K562 (cell line): ENCODE measurements at regions not wholly inside any gene's neighbourhood (a gene's known extent, or its start where the extent isn't known, plus 50 kb on each side); places are given as distances from the start of the nearest gene placed in this dataset.

Experiments
- FOXM1 ChIP-seq, 2 experiments: fragments of 450-650 bp in 1 of 2; sonication (generic) in 1 of 2; formaldehyde crosslinking in 1 of 2; IDR thresholded peaks; 2 replicates each; pipeline versions ENCODE4 v1.6.1 to v1.9.0; 2017 to 2022; ENCODE audit warnings: low read depth in 2 of 2, mild to moderate bottlenecking in 2 of 2, missing genetic modification reagents in 1 of 2, moderate library complexity in 1 of 2
- RBM25 ChIP-seq: fragments of 200-400 bp; formaldehyde crosslinking; IDR thresholded peaks from 2 replicates; pipeline ENCODE4 v1.6.1; 2018; ENCODE audit warnings: low read length, low read depth, moderate library complexity; ENCODE audit not compliant: severe bottlenecking
- TF ChIP-seq, protein P1 (sequence below), 2 experiments: fragments of 450-650 bp; formaldehyde crosslinking in 1 of 2; IDR thresholded peaks; 2 replicates each; pipeline versions ENCODE4 v1.4.0 to v1.6.1; 2014 to 2020; ENCODE audit warnings: mild to moderate bottlenecking in 2 of 2, borderline replicate concordance in 1 of 2, low read depth in 1 of 2

DNA sequence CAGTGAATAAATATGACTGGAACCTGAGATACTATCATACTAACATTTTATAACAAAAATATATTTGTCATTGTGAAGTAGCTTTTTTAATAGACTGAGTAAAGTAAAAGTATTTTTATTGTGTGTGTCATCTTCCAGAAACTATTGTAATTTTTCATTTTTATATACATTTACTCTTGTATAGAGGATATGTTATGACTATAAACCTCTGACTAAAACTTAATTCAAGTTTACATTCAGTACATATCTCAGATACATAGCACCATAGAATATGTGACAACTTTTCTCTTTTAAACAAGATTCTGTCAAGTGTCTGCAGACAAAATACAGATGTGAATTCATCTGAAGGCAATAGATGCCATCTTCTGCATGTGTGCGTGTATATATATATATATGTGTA, 704.3 kb downstream of the SLITRK1 start (continued):
- TF ChIP-seq, protein P1, sequence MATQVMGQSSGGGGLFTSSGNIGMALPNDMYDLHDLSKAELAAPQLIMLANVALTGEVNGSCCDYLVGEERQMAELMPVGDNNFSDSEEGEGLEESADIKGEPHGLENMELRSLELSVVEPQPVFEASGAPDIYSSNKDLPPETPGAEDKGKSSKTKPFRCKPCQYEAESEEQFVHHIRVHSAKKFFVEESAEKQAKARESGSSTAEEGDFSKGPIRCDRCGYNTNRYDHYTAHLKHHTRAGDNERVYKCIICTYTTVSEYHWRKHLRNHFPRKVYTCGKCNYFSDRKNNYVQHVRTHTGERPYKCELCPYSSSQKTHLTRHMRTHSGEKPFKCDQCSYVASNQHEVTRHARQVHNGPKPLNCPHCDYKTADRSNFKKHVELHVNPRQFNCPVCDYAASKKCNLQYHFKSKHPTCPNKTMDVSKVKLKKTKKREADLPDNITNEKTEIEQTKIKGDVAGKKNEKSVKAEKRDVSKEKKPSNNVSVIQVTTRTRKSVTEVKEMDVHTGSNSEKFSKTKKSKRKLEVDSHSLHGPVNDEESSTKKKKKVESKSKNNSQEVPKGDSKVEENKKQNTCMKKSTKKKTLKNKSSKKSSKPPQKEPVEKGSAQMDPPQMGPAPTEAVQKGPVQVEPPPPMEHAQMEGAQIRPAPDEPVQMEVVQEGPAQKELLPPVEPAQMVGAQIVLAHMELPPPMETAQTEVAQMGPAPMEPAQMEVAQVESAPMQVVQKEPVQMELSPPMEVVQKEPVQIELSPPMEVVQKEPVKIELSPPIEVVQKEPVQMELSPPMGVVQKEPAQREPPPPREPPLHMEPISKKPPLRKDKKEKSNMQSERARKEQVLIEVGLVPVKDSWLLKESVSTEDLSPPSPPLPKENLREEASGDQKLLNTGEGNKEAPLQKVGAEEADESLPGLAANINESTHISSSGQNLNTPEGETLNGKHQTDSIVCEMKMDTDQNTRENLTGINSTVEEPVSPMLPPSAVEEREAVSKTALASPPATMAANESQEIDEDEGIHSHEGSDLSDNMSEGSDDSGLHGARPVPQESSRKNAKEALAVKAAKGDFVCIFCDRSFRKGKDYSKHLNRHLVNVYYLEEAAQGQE (IDR thresholded peaks at IDR 0.05; ENCODE audit: borderline replicate concordance): no peak
- TF ChIP-seq, protein P1 (CRISPR knock-in tag; IDR thresholded peaks at IDR 0.05; ENCODE audit: low read depth): no peak
- TF ChIP-seq FOXM1 (IDR thresholded peaks at IDR 0.05; ENCODE audit: low read depth) (no peak), FOXM1 (CRISPR knock-in tag; IDR thresholded peaks at IDR 0.05; ENCODE audit: low read depth) (no peak), RBM25 (no peak)
- TF ChIP-seq, all 486 proteins: peak for 0
